Endothelial cell of umbilical vein (primary cell): ENCODE measurements at regions not wholly inside any gene's neighbourhood (a gene's known extent, or its start where the extent isn't known, plus 50 kb on each side); places are given as distances from the start of the nearest gene placed in this dataset.
A peak's percentile ranks its signal among the peaks of the same experiment; 100 is the strongest.

Source experiments
- BruUV-seq: library from RNA; stranded (reverse); fragments of 400-500 nt; replicated peaks from 2 replicates; lab custom pipeline; 2021; lab: Mats Ljungman, UMichigan
- CTCF ChIA-PET: fragments of 300-600, 350-600 bp; sonication (Branson Sonifier 250); formaldehyde crosslinking; loops from one replicate; lab custom pipeline; 2021; ENCODE audit warnings: antibody characterized with exemption, inconsistent platforms; lab: Charles Lee
- POLR2A ChIA-PET: fragments of 300-600, 350-600 bp; sonication (Branson Sonifier 250); formaldehyde crosslinking; loops from one replicate; lab custom pipeline; 2021; ENCODE audit warnings: antibody characterized with exemption, inconsistent platforms; lab: Charles Lee
- DNase-seq: peaks from one replicate; pipeline ENCODE4 v3.0.0-alpha.2; 2011; ENCODE audit warnings: low read depth, low spot score
- FAIRE-seq: peaks from 2 replicates; lab custom pipeline; 2011; peaks lifted over from hg19 to GRCh38; lab: Jason Lieb, UNC
- H2AFZ ChIP-seq: 2 replicates; pipeline ENCODE4 v1.6.0; 2012; ENCODE audit warnings: low read depth, low read length, control low read depth, inconsistent platforms
- H3K27ac ChIP-seq: 2 replicates; pipeline ENCODE4 v1.5.1; 2011; ENCODE audit warnings: low read depth, mild to moderate bottlenecking, control low read depth, low read length, moderate library complexity; ENCODE audit not compliant: insufficient read depth
- H3K27me3 ChIP-seq, 2 experiments: 2 replicates each; pipeline versions ENCODE4 v1.6.0 to v1.6.1; 2011; ENCODE audit warnings: low read length in 2 of 2, mixed read lengths in 1 of 2; ENCODE audit not compliant: control insufficient read depth in 2 of 2, insufficient read depth in 2 of 2
- H3K36me3 ChIP-seq, 2 experiments: 2 replicates in 1 of 2; 3 replicates in 1 of 2; pipeline ENCODE4 v1.5.1; 2011; ENCODE audit warnings: low read length in 2 of 2, mild to moderate bottlenecking in 1 of 2, moderate library complexity in 1 of 2; ENCODE audit not compliant: control insufficient read depth in 2 of 2, insufficient read depth in 2 of 2; ENCODE audit errors: extremely low read depth in 1 of 2
- H3K4me1 ChIP-seq: 3 replicates; pipeline ENCODE4 v1.5.1; 2011; ENCODE audit warnings: mild to moderate bottlenecking, low read length; ENCODE audit not compliant: control insufficient read depth, insufficient read depth; ENCODE audit errors: extremely low read depth
- H3K4me2 ChIP-seq: 2 replicates; pipeline ENCODE4 v1.6.1; 2011; ENCODE audit warnings: low read length, control low read depth, mixed read lengths; ENCODE audit not compliant: insufficient read depth
- H3K4me3 ChIP-seq, 3 experiments: fragments of 200-600 bp in 1 of 3; sonication (generic), shearing (Covaris generic) in 1 of 3; replicated peaks in 1 of 3; 2 replicates each; pipeline ENCODE4 v1.5.1; 2011 to 2016; ENCODE audit warnings: control low read depth in 3 of 3, low read length in 3 of 3, mild to moderate bottlenecking in 2 of 3, inconsistent platforms in 1 of 3, low read depth in 1 of 3, moderate library complexity in 1 of 3; ENCODE audit not compliant: insufficient read depth in 1 of 3
- H3K79me2 ChIP-seq: 2 replicates; pipeline ENCODE4 v1.6.0; 2012; ENCODE audit warnings: low read length, inconsistent platforms; ENCODE audit not compliant: control insufficient read depth, insufficient read depth
- H3K9ac ChIP-seq: replicated peaks from 2 replicates; pipeline ENCODE3; 2011; ENCODE audit warnings: low read length, control low read depth; ENCODE audit not compliant: insufficient read depth; ENCODE audit errors: extremely low read depth
- H3K9me1 ChIP-seq: replicated peaks from 3 replicates; pipeline ENCODE4 v1.6.0; 2011; ENCODE audit warnings: mild to moderate bottlenecking, low read length; ENCODE audit not compliant: control insufficient read depth, insufficient read depth; ENCODE audit errors: extremely low read depth
- H3K9me3 ChIP-seq: replicated peaks from 2 replicates; pipeline ENCODE4 v1.5.1; 2012; ENCODE audit warnings: low read length, inconsistent platforms; ENCODE audit not compliant: control insufficient read depth, insufficient read depth
- H4K20me1 ChIP-seq: replicated peaks from 2 replicates; pipeline ENCODE3; 2011; ENCODE audit warnings: mild to moderate bottlenecking, low read length; ENCODE audit not compliant: control insufficient read depth, insufficient read depth; ENCODE audit errors: extremely low read depth
- EZH2 ChIP-seq: IDR thresholded peaks from 2 replicates; pipeline ENCODE4 v1.6.1; 2012; ENCODE audit warnings: borderline replicate concordance, low read depth, mild to moderate bottlenecking, moderate library complexity, low read length, inconsistent platforms; ENCODE audit not compliant: severe bottlenecking
- FOS ChIP-seq: IDR thresholded peaks from 2 replicates; pipeline ENCODE4 v1.6.1; 2011; ENCODE audit warnings: mild to moderate bottlenecking, low read length, moderate library complexity, borderline replicate concordance; ENCODE audit not compliant: insufficient read depth
- GATA2 ChIP-seq: IDR thresholded peaks from 2 replicates; pipeline ENCODE4 v1.7.0; 2011; ENCODE audit warnings: low read depth, mild to moderate bottlenecking, moderate library complexity, mixed read lengths, low read length; ENCODE audit not compliant: insufficient read length, insufficient read depth
- JUN ChIP-seq: IDR thresholded peaks from 2 replicates; pipeline ENCODE4 v1.6.1; 2011; ENCODE audit warnings: borderline replicate concordance, low read depth; ENCODE audit not compliant: insufficient read length, insufficient read depth
- MYC ChIP-seq: IDR thresholded peaks from one replicate; pipeline ENCODE4 v1.6.1; 2011; ENCODE audit warnings: mild to moderate bottlenecking, low read depth, low read length
- POLR2A ChIP-seq: IDR thresholded peaks from 2 replicates; pipeline ENCODE4 v1.6.1; 2012; ENCODE audit warnings: low read depth, mild to moderate bottlenecking, control low read depth, low read length
- POLR2AphosphoS5 ChIP-seq: IDR thresholded peaks from 2 replicates; pipeline ENCODE4 v1.6.1; 2012; ENCODE audit warnings: low read depth, mild to moderate bottlenecking, control low read depth, low read length, moderate library complexity; ENCODE audit not compliant: insufficient read depth
- dilution Hi-C: fragments of 300-500 bp; cut with MboI; formaldehyde crosslinking; loops from one replicate; pipeline ENCODE4 v1.15.0; 2019; ENCODE audit warnings: low sequenced_read_pairs; ENCODE audit not compliant: extremely low pct_ligation_motif_present
- intact Hi-C: fragments of 100-400 bp; cut with micrococcal nuclease; formaldehyde crosslinking; loops from one replicate; pipeline ENCODE4 v1.10.0; 2022
- TF ChIP-seq, protein P1 (sequence below): IDR thresholded peaks from 2 replicates; pipeline ENCODE4 v1.6.1; 2011; ENCODE audit not compliant: insufficient read depth, insufficient read length

DNA sequence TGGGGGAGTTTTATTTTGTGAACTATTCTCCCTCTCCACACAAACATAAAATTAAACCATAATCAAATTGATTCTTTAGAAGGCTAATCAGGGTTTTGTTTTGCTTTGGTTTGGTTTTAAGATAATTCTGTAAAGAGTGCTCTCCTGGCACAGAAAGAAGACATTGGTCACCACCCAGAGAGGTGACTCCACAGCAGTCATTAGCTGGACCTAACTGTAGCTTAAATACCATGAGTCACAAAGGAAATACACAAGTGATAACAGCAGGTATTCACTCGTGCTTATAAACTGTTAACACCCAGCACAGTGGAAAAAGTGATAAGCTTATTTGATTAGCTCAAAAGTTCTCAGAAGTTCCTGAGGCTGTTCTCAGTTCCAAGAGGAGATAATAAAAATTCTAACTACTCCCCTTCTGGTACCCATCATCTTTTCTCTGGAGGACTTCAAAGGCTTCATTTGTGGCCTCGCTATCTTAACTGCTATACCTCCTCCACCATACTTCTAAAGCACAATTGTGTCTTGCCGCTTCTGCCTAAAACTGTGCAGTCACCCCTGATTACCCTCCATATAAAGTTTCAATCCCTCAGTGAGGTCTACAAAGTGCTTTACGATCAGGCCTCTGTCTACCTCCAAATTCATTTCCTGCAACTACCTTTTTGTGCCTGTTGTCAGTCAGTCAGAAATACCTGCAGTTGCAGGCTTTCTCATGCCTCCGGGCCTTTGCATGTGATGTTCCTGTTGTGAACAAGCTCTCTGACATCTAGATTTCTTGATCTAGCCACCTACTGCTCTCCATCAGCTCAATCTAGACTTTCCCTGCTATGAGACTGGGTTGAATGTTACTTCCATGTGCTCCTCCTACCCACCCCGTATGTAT, 201.1 kb downstream of the SAMD5 start:
- Histone ChIP-seq H2AFZ (no peak overlapping the region), H3K79me2 (no peaks in the 10 kb centered on the region), H3K4me3 (no peak overlapping the region), H4K20me1 (no peaks in the 10 kb centered on the region), H3K4me1 (peaks cover 3% of the 10 kb centered on the region), H3K36me3 (no peaks in the 10 kb centered on the region), H3K9ac (no peak overlapping the region), H3K9me1 (no peaks in the 10 kb centered on the region), H3K27me3 (no peaks in the 10 kb centered on the region), H3K4me2 (no peak overlapping the region), H3K9me3 (no peaks in the 10 kb centered on the region), H3K27ac (no peak overlapping the region)
- DNase-seq = peak; percentile 23
- ChIA-PET POLR2A (interaction anchor here (0.9 kb wide), 1 partner anchor 202 kb away, joined by 3 read pairs; no protein-coding TSS in a partner anchor), CTCF (interaction anchor here (1.0 to 1.1 kb wide), 3 partner anchors 8 to 209 kb away, joined by 3 to 5 read pairs (median 3); no protein-coding TSS in a partner anchor)
- no peak for TF ChIP-seq EZH2
- TF ChIP-seq POLR2A = no peak
- TF ChIP-seq MYC = no peak
- TF ChIP-seq POLR2AphosphoS5 = no peak
- TF ChIP-seq, protein P1, sequence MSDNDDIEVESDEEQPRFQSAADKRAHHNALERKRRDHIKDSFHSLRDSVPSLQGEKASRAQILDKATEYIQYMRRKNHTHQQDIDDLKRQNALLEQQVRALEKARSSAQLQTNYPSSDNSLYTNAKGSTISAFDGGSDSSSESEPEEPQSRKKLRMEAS = no peak
- TF ChIP-seq FOS = peak; percentile 27
- no peak for TF ChIP-seq JUN
- TF ChIP-seq GATA2 = peak; percentile 53
- peak; percentile 66 for FAIRE-seq
- dilution Hi-C loops (no loop called here), intact Hi-C loops (no loop called here)
- no TSS peak for BruUV-seq
